Activated CD4-positive, alpha-beta memory T cell treated with anti-CD3 and anti-CD28 coated beads, Interleukin-2, amount 10 ng/mL, durations not matched to agents 7 days and 5 days (primary cell): ENCODE measurements at regions not wholly inside any gene's neighbourhood (a gene's known extent, or its start where the extent isn't known, plus 50 kb on each side); places are given as distances from the start of the nearest gene placed in this dataset.

Experiments used
- CTCF ChIA-PET: fragments of 350-600 bp; sonication (Branson Sonifier 250); formaldehyde crosslinking; loops from one replicate; lab custom pipeline; 2021; ENCODE audit warnings: antibody characterized with exemption, inconsistent platforms; lab: Charles Lee
- POLR2A ChIA-PET: fragments of 350-600 bp; sonication (Branson Sonifier 250); formaldehyde crosslinking; loops from one replicate; lab custom pipeline; 2021; ENCODE audit warnings: antibody characterized with exemption; lab: Charles Lee
- DNase-seq: peaks from one replicate; pipeline ENCODE4 v3.0.0-alpha.2; 2020
- H3K27ac Mint-ChIP-seq: one replicate; pipeline ENCODE4 v1.8.0; 2021; ENCODE audit warnings: mild to moderate bottlenecking, mixed read lengths
- H3K27me3 Mint-ChIP-seq: one replicate; pipeline ENCODE4 v1.8.0; 2021; ENCODE audit warnings: mixed read lengths
- H3K36me3 Mint-ChIP-seq: one replicate; pipeline ENCODE4 v1.8.0; 2021; ENCODE audit warnings: low read depth, mixed read lengths
- H3K4me1 Mint-ChIP-seq: one replicate; pipeline ENCODE4 v1.8.0; 2021; ENCODE audit warnings: mixed read lengths
- H3K4me3 Mint-ChIP-seq: one replicate; pipeline ENCODE4 v1.8.0; 2021; ENCODE audit warnings: mild to moderate bottlenecking, mixed read lengths
- H3K9me3 Mint-ChIP-seq: one replicate; pipeline ENCODE4 v1.8.0; 2021; ENCODE audit warnings: mixed read lengths

DNA sequence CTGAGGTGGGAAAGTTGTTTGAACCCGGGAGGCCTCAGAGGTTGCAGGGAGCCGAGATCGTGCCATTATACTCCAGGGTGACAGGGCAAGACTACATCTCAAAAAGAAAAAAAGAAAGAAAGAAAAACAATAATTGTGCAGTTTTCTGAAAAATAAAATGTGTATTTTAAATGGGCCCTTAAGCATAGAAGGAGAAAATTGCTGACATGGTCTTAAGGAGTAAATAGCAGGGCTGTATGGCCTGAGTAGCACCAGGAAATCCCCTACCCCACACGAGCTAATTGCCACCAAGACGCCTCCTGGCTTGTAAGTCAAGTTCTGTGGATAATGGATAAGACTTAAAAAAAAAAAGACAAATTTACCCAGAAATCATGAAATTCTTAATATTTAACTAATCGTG, 271.4 kb upstream of the NCKAP5 start:
- no peaks in the 10 kb centered on the region for H3K4me1 Mint-ChIP-seq
- no peaks in the 10 kb centered on the region for H3K9me3 Mint-ChIP-seq
- DNase-seq = no peak
- ChIA-PET POLR2A (no interaction called here), CTCF (no interaction called here)
- no peak overlapping the region for H3K27ac Mint-ChIP-seq
- no peaks in the 10 kb centered on the region for H3K27me3 Mint-ChIP-seq
- no peak overlapping the region for H3K4me3 Mint-ChIP-seq
- H3K36me3 Mint-ChIP-seq = no peaks in the 10 kb centered on the region

DNA sequence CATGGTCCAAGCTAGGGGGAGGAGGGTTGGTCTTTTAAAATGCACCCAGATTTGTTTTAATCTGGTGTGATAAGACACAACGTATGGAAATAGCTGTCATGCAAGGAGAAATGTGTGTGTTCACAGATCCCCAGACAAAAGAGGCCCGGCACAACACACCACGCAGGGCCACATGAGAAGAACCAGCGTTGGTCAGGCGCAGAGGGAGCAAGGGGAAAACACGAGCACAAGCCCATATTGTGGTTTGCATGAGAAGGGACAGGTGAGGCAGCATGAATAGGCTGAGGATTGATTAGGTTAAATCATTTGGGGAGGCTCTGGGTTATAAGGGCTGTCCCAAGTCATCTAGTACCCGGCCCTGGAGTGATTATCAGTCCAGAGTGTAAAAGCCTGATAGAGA, 272.5 kb upstream of the NCKAP5 start:
- ChIA-PET CTCF (no interaction called here), POLR2A (no interaction called here)
- Mint-ChIP-seq H3K36me3 (no peaks in the 10 kb centered on the region), H3K4me3 (no peak overlapping the region), H3K9me3 (no peaks in the 10 kb centered on the region), H3K4me1 (no peaks in the 10 kb centered on the region), H3K27me3 (no peaks in the 10 kb centered on the region), H3K27ac (no peak overlapping the region)
- no peak for DNase-seq

DNA sequence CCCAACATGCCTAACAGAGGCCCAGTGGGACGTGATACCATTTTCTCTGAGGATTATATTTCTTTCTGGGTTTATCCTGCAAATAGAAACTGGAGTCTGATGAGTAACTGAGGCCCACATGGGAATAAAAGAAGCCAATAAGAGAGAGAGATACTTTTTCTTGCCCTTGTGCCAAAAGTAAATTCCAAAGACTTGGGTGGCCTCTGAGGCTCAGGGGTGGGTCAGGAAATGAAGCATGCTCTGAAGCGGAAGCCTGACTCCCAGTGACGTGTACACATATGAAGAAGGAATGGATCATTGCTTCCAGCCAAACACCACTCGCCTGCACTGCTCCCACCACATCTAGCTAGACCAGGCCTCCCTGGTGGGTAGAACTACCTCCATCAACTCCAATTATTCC, 273.6 kb upstream of the NCKAP5 start:
- Mint-ChIP-seq H3K36me3 (no peaks in the 10 kb centered on the region), H3K27ac (no peak overlapping the region), H3K9me3 (no peaks in the 10 kb centered on the region), H3K27me3 (no peaks in the 10 kb centered on the region), H3K4me1 (no peaks in the 10 kb centered on the region), H3K4me3 (no peak overlapping the region)
- ChIA-PET CTCF (no interaction called here), POLR2A (no interaction called here)
- DNase-seq = no peak

DNA sequence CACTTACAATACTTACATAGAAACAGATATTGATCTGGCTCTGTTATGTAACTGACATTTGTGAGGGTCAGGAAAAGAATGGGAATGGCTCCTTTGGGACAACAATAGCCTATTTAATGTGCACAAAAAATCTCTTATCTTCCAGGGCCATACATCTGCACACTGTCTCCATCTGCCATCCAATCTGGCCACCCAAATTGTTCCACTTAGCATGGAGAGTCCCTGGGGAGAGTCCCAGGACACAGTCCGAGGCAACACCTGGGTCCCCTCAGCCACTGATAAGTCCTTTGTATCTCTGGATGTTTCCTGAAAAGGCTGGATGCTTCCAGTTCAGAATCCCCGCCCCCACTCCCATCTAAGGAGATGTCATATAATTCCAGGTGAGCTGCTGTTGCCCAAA, 274.2 kb upstream of the NCKAP5 start:
- DNase-seq = no peak
- H3K4me1 Mint-ChIP-seq = no peaks in the 10 kb centered on the region
- POLR2A ChIA-PET = no interaction called here
- CTCF ChIA-PET = no interaction called here
- H3K9me3 Mint-ChIP-seq = no peaks in the 10 kb centered on the region
- no peaks in the 10 kb centered on the region for H3K27me3 Mint-ChIP-seq
- no peaks in the 10 kb centered on the region for H3K36me3 Mint-ChIP-seq
- no peak overlapping the region for H3K27ac Mint-ChIP-seq
- H3K4me3 Mint-ChIP-seq = no peak overlapping the region

DNA sequence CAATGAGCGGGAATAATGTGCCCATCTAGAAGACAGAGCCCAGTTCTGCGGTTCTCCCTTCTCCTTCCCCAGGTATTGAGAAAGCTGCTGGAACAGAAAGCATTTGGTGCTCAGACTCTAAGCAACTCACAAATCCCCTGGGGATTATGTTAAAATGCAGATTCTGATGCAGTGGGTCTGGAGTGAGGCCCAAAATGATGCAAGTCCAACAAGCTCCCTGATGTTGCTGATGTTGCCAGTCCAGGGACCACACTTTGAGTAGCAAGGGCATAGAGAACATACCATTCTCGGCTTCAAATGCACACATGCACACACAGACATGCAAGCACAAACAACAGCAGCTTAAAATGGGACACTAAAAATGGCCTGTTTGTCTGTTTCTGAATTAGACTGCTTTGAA, 274.8 kb upstream of the NCKAP5 start:
- POLR2A ChIA-PET = no interaction called here
- CTCF ChIA-PET = interaction anchor here (1.7 kb wide), 1 partner anchor 63 kb away, joined by 4 read pairs; no protein-coding TSS in a partner anchor
- H3K36me3 Mint-ChIP-seq = no peaks in the 10 kb centered on the region
- peaks cover 2% of the 10 kb centered on the region for H3K27me3 Mint-ChIP-seq
- no peaks in the 10 kb centered on the region for H3K4me1 Mint-ChIP-seq
- DNase-seq = no peak
- H3K27ac Mint-ChIP-seq = no peak overlapping the region
- no peak overlapping the region for H3K4me3 Mint-ChIP-seq
- no peaks in the 10 kb centered on the region for H3K9me3 Mint-ChIP-seq

DNA sequence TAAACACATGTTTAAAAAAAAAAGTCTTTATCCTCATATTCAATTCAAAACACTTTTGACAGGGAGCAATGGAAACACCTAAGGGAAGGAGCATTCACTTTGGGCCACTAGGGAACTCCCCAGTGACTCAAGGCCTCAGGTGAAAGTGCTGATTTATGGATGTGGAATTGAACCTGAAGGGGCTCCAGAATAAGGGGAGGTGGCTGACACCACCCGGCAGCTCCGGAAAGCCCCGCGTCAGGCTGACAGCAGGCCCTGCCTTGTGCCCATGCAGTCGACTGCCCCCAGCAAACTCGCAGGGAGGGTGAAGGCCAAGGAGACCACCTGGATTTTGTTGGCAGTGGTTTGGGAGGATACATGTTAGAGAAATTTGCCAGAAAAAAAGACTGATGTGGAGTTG, 275.3 kb upstream of the NCKAP5 start:
- no peaks in the 10 kb centered on the region for H3K9me3 Mint-ChIP-seq
- H3K27ac Mint-ChIP-seq = no peak overlapping the region
- CTCF ChIA-PET = interaction anchor here (0.6 to 2.2 kb wide), 13 partner anchors 8 to 1296 kb away, joined by 3 to 15 read pairs (median 4); no protein-coding TSS in a partner anchor
- H3K4me3 Mint-ChIP-seq = no peak overlapping the region
- POLR2A ChIA-PET = no interaction called here
- peaks cover 2% of the 10 kb centered on the region for H3K27me3 Mint-ChIP-seq
- no peaks in the 10 kb centered on the region for H3K4me1 Mint-ChIP-seq
- no peak for DNase-seq
- H3K36me3 Mint-ChIP-seq = no peaks in the 10 kb centered on the region

DNA sequence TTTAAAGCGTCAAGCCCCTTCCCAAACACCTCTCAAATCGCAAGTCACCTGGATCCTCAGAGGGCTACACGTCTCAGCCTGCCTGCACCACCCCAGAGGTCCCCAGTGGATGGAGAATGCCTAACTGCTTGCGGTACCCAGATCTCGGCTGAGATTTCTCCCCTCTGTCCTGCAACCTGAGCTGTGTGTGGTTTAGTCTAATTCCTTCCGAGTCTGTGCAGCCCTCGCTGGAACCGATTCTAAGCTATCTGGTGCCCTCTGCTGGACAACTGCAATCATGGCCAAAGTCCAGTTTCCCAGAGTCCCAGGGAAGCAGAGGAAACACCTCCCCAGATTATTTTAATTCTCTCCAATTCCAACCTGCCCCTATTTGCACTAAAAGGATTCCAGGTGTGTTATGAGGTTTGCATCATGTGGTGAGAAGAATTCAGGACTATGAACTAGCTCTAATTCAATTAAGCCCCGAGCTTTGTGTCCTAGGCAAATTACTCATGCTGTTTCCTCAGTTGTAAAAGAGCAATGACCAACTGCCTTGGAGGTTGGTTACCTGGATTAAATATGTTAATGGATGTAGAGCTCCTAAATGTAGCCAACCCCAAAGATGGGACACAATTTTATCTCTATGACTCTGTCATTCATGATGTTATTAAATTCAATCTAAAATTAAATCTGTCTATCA, 276.1 kb upstream of the NCKAP5 start:
- H3K27me3 Mint-ChIP-seq = peaks cover 2% of the 10 kb centered on the region
- ChIA-PET POLR2A (no interaction called here), CTCF (interaction anchor here (0.6 to 2.2 kb wide), 20 partner anchors 9 to 1297 kb away, joined by 3 to 15 read pairs (median 3); no protein-coding TSS in a partner anchor)
- H3K27ac Mint-ChIP-seq = no peak overlapping the region
- no peaks in the 10 kb centered on the region for H3K9me3 Mint-ChIP-seq
- no peak overlapping the region for H3K4me3 Mint-ChIP-seq
- H3K36me3 Mint-ChIP-seq = no peaks in the 10 kb centered on the region
- H3K4me1 Mint-ChIP-seq = no peaks in the 10 kb centered on the region
- peak; percentile 57 for DNase-seq

DNA sequence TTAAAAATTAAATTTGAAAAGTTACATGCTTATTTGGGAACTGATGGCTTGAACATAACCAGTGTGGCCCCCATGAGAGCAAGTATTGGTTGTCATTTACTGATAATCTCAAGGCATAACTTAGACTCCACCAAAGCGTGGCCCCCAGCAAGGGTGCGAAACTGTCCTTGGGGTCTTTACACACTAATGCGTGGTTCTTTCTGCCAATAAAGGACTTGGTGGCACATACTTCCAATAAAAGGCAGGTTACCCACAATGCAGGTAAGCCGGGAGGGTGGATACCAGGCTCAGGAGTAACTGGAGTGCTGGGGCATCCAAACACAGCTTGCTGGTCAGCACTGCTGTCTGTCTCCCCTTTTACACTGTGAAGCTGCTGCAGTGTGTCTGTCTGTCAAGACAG, 278.2 kb upstream of the NCKAP5 start:
- CTCF ChIA-PET = no interaction called here
- Mint-ChIP-seq H3K27ac (no peak overlapping the region), H3K4me3 (no peak overlapping the region), H3K36me3 (no peaks in the 10 kb centered on the region), H3K4me1 (no peaks in the 10 kb centered on the region), H3K27me3 (peaks cover 2% of the 10 kb centered on the region), H3K9me3 (no peaks in the 10 kb centered on the region)
- POLR2A ChIA-PET = no interaction called here
- DNase-seq = no peak

DNA sequence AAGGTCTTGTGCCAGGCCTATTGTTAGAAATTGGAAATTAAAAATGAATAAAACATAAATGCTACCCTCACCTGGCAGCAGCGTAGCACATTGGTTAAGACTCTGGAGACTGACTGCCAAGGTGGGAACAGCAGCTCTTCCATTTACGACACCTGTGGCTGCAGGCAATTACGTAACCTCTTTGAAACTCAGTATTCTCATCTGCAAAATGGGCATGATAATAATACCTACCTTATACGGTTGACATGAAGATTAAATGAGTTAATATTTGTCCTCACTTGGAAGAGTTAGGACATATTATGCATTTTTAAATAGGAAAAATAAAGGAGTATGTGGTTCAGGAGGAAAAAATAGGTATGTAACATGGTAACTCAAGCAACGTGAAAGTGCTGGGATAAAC, 279.3 kb upstream of the NCKAP5 start:
- H3K27me3 Mint-ChIP-seq = peaks cover 2% of the 10 kb centered on the region

DNA sequence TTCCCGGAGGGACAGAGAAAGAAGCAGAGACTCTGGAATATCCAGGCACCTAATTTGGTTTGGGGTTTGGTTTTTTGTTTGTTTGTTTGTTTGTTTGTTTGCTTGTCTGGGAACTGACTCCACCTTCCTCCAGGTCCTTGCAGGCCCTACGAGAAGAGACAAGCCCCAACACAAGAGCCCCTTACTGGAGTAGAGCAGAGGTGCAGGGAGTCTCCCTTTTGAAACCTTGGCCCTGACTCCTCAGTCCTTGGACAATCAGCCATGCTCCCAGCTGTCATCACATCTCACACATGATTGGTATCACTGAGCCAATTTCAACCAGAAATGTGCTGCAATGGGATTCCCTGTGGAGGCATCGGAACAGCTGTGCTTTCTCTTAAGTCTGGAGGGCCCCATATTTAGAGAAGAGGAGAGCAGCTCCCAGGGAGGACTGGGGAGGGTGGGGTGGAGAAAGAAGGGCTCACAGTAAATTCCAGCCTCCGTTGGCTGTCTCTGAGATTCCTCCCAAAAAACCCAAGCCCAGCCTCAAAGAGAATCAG, 279.9 kb upstream of the NCKAP5 start:
- Mint-ChIP-seq H3K4me3 (no peak overlapping the region), H3K36me3 (no peaks in the 10 kb centered on the region), H3K9me3 (no peaks in the 10 kb centered on the region), H3K4me1 (no peaks in the 10 kb centered on the region), H3K27me3 (peaks cover 2% of the 10 kb centered on the region), H3K27ac (no peak overlapping the region)
- ChIA-PET CTCF (no interaction called here), POLR2A (no interaction called here)
- no peak for DNase-seq

More for the DNA sequence above, 279.3 kb upstream of the NCKAP5 start:
- Mint-ChIP-seq H3K36me3 (no peaks in the 10 kb centered on the region), H3K4me3 (no peak overlapping the region), H3K27ac (no peak overlapping the region), H3K9me3 (no peaks in the 10 kb centered on the region), H3K4me1 (no peaks in the 10 kb centered on the region)
- ChIA-PET CTCF (no interaction called here), POLR2A (no interaction called here)
- DNase-seq = no peak

DNA sequence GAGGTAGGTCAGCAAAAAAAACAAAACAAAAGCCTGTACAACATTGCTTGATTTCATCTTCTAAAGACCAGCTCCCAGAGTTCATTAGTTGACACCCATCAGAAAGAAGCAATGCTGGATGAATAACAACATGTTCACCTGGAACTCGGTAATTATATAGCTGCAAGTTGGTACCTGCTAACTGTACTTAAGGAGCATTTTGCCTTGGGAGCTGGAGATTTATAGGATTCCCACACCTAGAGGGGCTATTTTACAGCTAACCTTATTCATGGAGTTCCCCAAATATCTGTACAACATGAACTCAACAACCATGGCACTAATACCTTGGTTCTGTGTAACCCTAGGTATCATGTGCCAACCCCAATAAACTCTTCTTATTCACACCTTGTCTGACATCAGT, 281.1 kb upstream of the NCKAP5 start:
- H3K27ac Mint-ChIP-seq = no peak overlapping the region
- H3K36me3 Mint-ChIP-seq = no peaks in the 10 kb centered on the region
- H3K9me3 Mint-ChIP-seq = no peaks in the 10 kb centered on the region
- POLR2A ChIA-PET = no interaction called here
- H3K27me3 Mint-ChIP-seq = peaks cover 2% of the 10 kb centered on the region
- CTCF ChIA-PET = no interaction called here
- no peaks in the 10 kb centered on the region for H3K4me1 Mint-ChIP-seq
- H3K4me3 Mint-ChIP-seq = no peak overlapping the region
- no peak for DNase-seq

DNA sequence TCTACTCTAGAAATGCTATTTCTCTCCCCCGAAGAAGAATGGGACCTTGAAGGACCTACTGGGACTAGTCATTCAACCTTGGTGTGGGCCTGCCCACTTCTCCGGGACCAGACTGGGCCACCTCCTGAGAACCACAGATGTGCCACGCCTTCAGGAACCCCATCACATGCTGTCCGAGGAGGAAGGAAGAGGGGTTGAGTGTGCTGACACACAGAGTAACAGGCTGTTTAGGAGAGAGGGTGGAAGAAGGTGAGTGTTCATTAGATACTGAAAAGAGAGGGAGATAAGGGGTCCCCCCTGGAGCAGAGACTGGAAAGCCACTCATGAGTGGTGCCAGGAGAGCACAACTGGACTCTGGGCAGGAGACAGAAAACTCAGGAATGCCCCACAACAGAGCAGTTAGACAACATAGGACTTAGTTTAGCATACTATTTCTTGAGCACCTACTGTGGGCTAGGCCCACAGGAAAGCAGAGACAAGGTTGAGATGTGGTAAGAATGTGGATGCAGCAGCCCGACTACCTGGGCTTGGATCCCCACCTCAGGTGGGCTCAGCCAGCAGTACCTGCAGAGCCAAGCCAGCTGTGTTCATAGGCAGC, 286.4 kb upstream of the NCKAP5 start:
- Mint-ChIP-seq H3K27me3 (no peaks in the 10 kb centered on the region), H3K4me3 (no peak overlapping the region), H3K4me1 (no peaks in the 10 kb centered on the region), H3K36me3 (no peaks in the 10 kb centered on the region), H3K27ac (no peak overlapping the region), H3K9me3 (no peaks in the 10 kb centered on the region)
- ChIA-PET POLR2A (no interaction called here), CTCF (no interaction called here)
- no peak for DNase-seq

DNA sequence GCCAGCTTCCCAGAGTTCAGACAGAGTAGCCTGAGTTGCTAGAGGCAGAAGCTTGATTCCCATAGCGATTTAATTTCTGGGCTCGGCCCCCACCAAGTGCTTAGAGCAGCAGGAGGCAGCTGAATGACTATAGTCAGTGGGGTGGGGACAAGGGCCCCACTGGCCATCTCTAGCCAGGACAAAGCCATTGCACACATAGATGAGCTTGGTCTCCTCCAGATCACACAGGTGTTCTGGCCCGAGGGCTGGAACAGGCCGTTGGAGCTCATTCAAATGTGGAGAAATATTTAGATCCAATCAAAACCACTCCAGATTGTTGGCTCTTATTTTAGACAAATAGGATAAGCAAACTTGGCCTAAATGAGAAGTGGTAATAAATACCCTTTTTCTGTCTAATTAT, 287.3 kb upstream of the NCKAP5 start:
- CTCF ChIA-PET = no interaction called here
- Mint-ChIP-seq H3K4me1 (no peaks in the 10 kb centered on the region), H3K36me3 (no peaks in the 10 kb centered on the region), H3K9me3 (no peaks in the 10 kb centered on the region), H3K27ac (no peak overlapping the region), H3K27me3 (no peaks in the 10 kb centered on the region), H3K4me3 (no peak overlapping the region)
- no peak for DNase-seq
- POLR2A ChIA-PET = no interaction called here

DNA sequence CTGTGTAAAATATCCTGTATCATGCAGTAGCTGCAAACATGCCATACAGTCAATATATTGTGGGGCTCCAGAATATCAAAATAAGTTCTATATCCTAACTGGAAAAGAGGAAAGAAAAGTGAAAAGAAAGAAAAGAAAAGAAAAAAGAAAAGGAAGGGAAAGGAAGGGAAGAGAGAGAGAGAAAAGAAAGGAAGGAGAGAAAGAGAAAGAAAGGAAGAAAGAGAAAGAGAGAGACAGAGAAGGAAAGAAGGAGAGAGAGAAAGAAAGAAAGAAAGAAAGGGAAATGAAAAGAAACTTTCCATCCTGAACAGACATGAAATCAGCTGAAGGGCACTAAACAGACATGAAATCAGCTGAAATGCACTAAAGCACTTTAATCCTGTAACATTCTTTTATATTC, 288.4 kb upstream of the NCKAP5 start:
- ChIA-PET CTCF (no interaction called here), POLR2A (no interaction called here)
- no peaks in the 10 kb centered on the region for H3K36me3 Mint-ChIP-seq
- no peak for DNase-seq
- H3K9me3 Mint-ChIP-seq = no peaks in the 10 kb centered on the region
- no peaks in the 10 kb centered on the region for H3K27me3 Mint-ChIP-seq
- no peak overlapping the region for H3K27ac Mint-ChIP-seq
- no peaks in the 10 kb centered on the region for H3K4me1 Mint-ChIP-seq
- no peak overlapping the region for H3K4me3 Mint-ChIP-seq
